ENCODE measurements at regions not wholly inside any gene's neighbourhood (a gene's known extent, or its start where the extent isn't known, plus 50 kb on each side); places are given as distances from the start of the nearest gene placed in this dataset.
A peak's percentile ranks its signal among the peaks of the same experiment; 100 is the strongest.

DNA sequence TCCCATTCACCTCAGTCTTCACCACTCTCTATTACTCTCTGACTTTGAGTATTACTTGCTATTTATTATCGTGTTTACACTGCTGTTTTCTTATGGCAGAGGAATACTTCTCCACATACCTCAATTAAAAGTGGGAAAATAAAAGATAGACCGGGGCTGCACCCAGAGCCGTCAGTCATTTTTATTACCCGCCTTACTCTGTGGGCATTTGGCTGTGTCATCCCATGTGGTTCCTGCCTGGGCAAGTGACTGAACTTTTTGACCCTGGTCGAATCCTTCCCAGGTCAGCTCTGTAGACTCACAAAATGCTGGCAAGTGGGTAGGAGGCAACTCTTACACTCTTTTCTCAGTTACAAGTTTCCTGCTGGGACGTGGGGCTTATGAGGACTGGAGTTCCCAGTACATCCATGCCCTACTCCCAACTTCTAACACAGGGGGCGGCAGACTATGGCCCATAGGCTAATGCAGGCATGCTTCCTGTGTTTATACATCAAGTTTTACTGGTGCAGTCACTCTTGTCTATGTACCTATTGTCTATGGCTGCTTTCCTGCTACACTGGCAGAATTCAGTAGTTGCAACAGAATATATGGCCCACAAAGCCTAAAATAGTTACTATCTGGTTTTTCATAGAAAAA, 69.5 kb upstream of the KCND3 start:
- dilution Hi-C loops (cut with MboI; ENCODE audit: extremely low pct_ligation_motif_present, low sequenced_read_pairs) = no loop called here
- FAIRE-seq = peak; percentile 77
- Histone ChIP-seq H4K20me1 (ENCODE audit: control insufficient read depth, extremely low read depth, insufficient read depth, low read length) (no peaks in the 10 kb centered on the region), H3K27me3 (ENCODE audit: control insufficient read depth, extremely low read depth, insufficient read depth, low read length) (no peaks in the 10 kb centered on the region), H3K9me1 (ENCODE audit: control insufficient read depth, extremely low read depth, insufficient read depth, low read length) (no peaks in the 10 kb centered on the region), H3K9me3 (ENCODE audit: control insufficient read depth, low read depth, low read length) (no peaks in the 10 kb centered on the region), H3K36me3 (ENCODE audit: control insufficient read depth in 2 of 2, extremely low read depth in 1 of 2, insufficient read depth in 2 of 2, low read length in 2 of 2) (no peaks in the 10 kb centered on the region), H3K9ac (ENCODE audit: control insufficient read depth, extremely low read depth, insufficient read depth, low read length) (no peak overlapping the region), H3K4me1 (ENCODE audit: control insufficient read depth, extremely low read depth, insufficient read depth, low read length) (peaks cover 52% of the 10 kb centered on the region), H3K4me2 (ENCODE audit: control insufficient read depth, extremely low read depth, insufficient read depth, low read depth, low read length) (peak overlapping the region; percentile 42), H2AFZ (ENCODE audit: control insufficient read depth, low read length) (peak overlapping the region; percentile 57), H3K27ac (ENCODE audit: control insufficient read depth, insufficient read depth, low read length) (no peak overlapping the region), H3K79me2 (ENCODE audit: control insufficient read depth, insufficient read depth, low read length) (no peaks in the 10 kb centered on the region), H3K4me3 (ENCODE audit: control insufficient read depth in 2 of 3, extremely low read depth in 1 of 3, insufficient read depth in 2 of 3, low read depth in 1 of 3, low read length in 3 of 3) (no peak overlapping the region)
- DNase-seq (ENCODE audit: low read depth, low spot score) = no peak
- TF ChIP-seq EZH2 (IDR thresholded peaks at IDR 0.05; ENCODE audit: low read length) = no peak
- peak; percentile 51 to 62 (median 56) for TF ChIP-seq CTCF (optimal IDR thresholded peaks at IDR 0.05 in 1 of 3, IDR thresholded peaks at IDR 0.05 in 1 of 3, conservative IDR thresholded peaks at IDR 0.05 in 1 of 3; ENCODE audit: extremely low read depth in 1 of 3, insufficient read depth in 2 of 3, low read length in 3 of 3)

- Histone ChIP-seq H3K9me1 (ENCODE audit: control insufficient read depth, extremely low read depth, insufficient read depth, low read length) (no peaks in the 10 kb centered on the region), H3K4me3 (ENCODE audit: control insufficient read depth in 2 of 3, extremely low read depth in 1 of 3, insufficient read depth in 2 of 3, low read depth in 1 of 3, low read length in 3 of 3) (no peak overlapping the region), H4K20me1 (ENCODE audit: control insufficient read depth, extremely low read depth, insufficient read depth, low read length) (no peaks in the 10 kb centered on the region), H3K36me3 (ENCODE audit: control insufficient read depth in 2 of 2, extremely low read depth in 1 of 2, insufficient read depth in 2 of 2, low read length in 2 of 2) (no peaks in the 10 kb centered on the region), H3K4me1 (ENCODE audit: control insufficient read depth, extremely low read depth, insufficient read depth, low read length) (peaks cover 52% of the 10 kb centered on the region), H3K27me3 (ENCODE audit: control insufficient read depth, extremely low read depth, insufficient read depth, low read length) (no peaks in the 10 kb centered on the region), H3K79me2 (ENCODE audit: control insufficient read depth, insufficient read depth, low read length) (no peaks in the 10 kb centered on the region), H3K4me2 (ENCODE audit: control insufficient read depth, extremely low read depth, insufficient read depth, low read depth, low read length) (no peak overlapping the region), H3K9ac (ENCODE audit: control insufficient read depth, extremely low read depth, insufficient read depth, low read length) (no peak overlapping the region), H3K9me3 (ENCODE audit: control insufficient read depth, low read depth, low read length) (no peaks in the 10 kb centered on the region), H3K27ac (ENCODE audit: control insufficient read depth, insufficient read depth, low read length) (no peak overlapping the region), H2AFZ (ENCODE audit: control insufficient read depth, low read length) (no peak overlapping the region)
- DNase-seq (ENCODE audit: low read depth, low spot score) (no peak), FAIRE-seq (no peak)
- dilution Hi-C loops (cut with MboI; ENCODE audit: extremely low pct_ligation_motif_present, low sequenced_read_pairs) = no loop called here
- TF ChIP-seq CTCF (optimal IDR thresholded peaks at IDR 0.05 in 1 of 3, IDR thresholded peaks at IDR 0.05 in 1 of 3, conservative IDR thresholded peaks at IDR 0.05 in 1 of 3; ENCODE audit: extremely low read depth in 1 of 3, insufficient read depth in 2 of 3, low read length in 3 of 3) = no peak
- TF ChIP-seq EZH2 (IDR thresholded peaks at IDR 0.05; ENCODE audit: low read length) = no peak
These were observed 70.2 kb upstream of the KCND3 start for GRCh38 chr1:112059679-112060078.
